Esophagus squamous epithelium (tissue), 5 donors: ENCODE measurements at regions not wholly inside any gene's neighbourhood (a gene's known extent, or its start where the extent isn't known, plus 50 kb on each side); places are given as distances from the start of the nearest gene placed in this dataset.

ENCODE experiments used
- DNase-seq: peaks from one replicate; lab custom pipeline; 2025; lab: John Stamatoyannopoulos, UW
- H3K27ac ChIP-seq, 4 donors: fragments of 200-600 bp; sonication (generic); one replicate each; pipeline ENCODE4 v1.5.1; 2016 to 2019; ENCODE audit warnings: mild to moderate bottlenecking in 1 of 4
- H3K27me3 ChIP-seq, 4 donors: fragments of 200-600 bp; sonication (generic); 1 replicate in 3 of 4; 2 replicates in 1 of 4; pipeline versions ENCODE4 v1.5.1 to v1.6.0; 2017 to 2021; ENCODE audit warnings: antibody characterized with exemption in 1 of 4
- H3K36me3 ChIP-seq, 3 donors: fragments of 200-600 bp; sonication (generic); one replicate each; pipeline ENCODE4 v1.5.1; 2016 to 2019
- H3K4me1 ChIP-seq, 3 donors: fragments of 200-600 bp; sonication (generic); one replicate each; pipeline ENCODE4 v1.5.1; 2017 to 2019
- H3K4me3 ChIP-seq, 4 donors: fragments of 200-600 bp; sonication (generic); 1 replicate in 3 of 4; 2 replicates in 1 of 4; pipeline ENCODE4 v1.5.1; 2016 to 2019; ENCODE audit warnings: mild to moderate bottlenecking in 2 of 4, moderate library complexity in 1 of 4
- H3K9me3 ChIP-seq, 3 donors: fragments of 200-600 bp; sonication (generic); one replicate each; pipeline ENCODE4 v1.5.1; 2016 to 2019
- POLR2A ChIP-seq, 4 donors: fragments of 450-650 bp; IDR thresholded peaks; one replicate each; pipeline ENCODE4 v1.6.1; 2017; ENCODE audit warnings: antibody characterized with exemption in 4 of 4, mild to moderate bottlenecking in 4 of 4, moderate library complexity in 3 of 4
- WGBS, 2 donors: methylation state at CpG; one replicate each; pipeline ENCODE4 v1.1.5; 2018; 5-methylcytosine and 5-hydroxymethylcytosine counted together
- intact Hi-C: fragments of 100-400 bp; cut with DNase I; formaldehyde crosslinking; loops from one replicate; pipeline ENCODE4 v1.15.0; 2022
- TF ChIP-seq, protein P1 (sequence below), 6 experiments: fragments of 450-650 bp in 4 of 6; fragments of 200-600 bp in 2 of 6; sonication (generic) in 2 of 6; IDR thresholded peaks; one replicate each; pipeline ENCODE4 v1.5.1; 2016 to 2019; ENCODE audit warnings: antibody characterized with exemption in 6 of 6, mild to moderate bottlenecking in 4 of 6, moderate library complexity in 4 of 6
- donor health status: DM: yes; HTN: yes; CAD: no.

DNA sequence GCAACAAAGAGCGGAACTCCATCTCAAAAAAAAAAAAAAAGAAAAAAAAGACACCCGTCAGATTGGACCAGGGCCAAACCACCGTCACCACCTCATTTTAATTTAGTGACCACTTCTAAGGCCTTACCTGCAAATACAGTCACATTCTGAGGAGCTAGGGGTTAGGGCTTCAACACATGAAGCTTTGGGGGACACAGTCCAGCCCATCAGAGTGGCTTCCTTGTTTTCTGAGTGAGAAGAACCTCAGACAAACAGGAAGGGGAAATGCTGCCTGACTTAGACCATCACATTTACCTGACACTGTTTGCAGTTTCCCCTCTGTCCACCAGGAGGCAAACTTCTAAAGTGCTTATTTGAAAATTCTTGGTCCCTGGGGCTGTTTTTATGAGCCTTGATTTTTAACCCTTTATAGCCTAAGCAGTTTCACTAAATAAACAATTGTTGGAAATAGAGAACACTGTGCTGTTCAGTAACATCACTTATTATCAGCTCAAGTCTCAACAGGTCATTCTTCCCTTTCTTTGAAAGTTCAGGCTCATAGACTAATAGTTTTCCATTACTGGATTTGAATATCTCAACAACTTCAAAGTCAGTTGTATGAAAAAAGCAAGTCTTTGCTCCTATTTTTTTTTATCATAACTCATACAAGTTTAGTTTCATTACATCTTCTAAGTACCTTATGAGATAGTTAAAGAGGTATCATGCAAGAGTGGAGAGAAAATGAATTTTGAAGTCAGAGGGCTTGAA, 74.9 kb upstream of the WASF3 start:
- H3K4me3 ChIP-seq: peak overlapping the region in 1 of 4 donors; percentile 54
- intact Hi-C loops: no loop called here

DNA sequence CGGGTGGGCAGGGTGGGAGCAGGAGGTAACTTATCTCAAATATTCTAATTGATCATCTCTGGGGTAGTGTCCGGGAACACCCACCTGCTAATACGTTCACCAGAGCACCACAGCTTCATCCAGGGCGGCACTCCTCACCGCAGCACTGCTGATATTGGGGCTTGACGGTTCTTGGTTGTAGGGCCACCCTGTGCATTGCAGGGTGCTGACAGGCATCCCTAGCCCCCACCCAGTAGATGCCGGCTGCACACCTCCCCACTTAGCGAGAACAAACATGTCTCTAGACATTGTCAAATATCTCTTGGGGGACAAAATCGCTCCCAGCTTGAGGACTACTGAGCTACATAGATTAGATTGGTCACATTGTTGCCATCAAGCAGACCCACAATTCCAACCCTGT, 73.9 kb upstream of the WASF3 start:
- Histone ChIP-seq H3K36me3 (no peaks in the 10 kb centered on the region), H3K4me1 (peaks cover 0 to 17% (median 0%) of the 10 kb centered on the region in 3 donors), H3K27ac (no peak overlapping the region), H3K27me3 (no peaks in the 10 kb centered on the region), H3K9me3 (no peaks in the 10 kb centered on the region), H3K4me3 (no peak overlapping the region)
- 86 to 87% methylated on average over 2 to 6 of the region's 9 CpGs for WGBS, 2 donors
- no peak for DNase-seq
- TF ChIP-seq, protein P1, sequence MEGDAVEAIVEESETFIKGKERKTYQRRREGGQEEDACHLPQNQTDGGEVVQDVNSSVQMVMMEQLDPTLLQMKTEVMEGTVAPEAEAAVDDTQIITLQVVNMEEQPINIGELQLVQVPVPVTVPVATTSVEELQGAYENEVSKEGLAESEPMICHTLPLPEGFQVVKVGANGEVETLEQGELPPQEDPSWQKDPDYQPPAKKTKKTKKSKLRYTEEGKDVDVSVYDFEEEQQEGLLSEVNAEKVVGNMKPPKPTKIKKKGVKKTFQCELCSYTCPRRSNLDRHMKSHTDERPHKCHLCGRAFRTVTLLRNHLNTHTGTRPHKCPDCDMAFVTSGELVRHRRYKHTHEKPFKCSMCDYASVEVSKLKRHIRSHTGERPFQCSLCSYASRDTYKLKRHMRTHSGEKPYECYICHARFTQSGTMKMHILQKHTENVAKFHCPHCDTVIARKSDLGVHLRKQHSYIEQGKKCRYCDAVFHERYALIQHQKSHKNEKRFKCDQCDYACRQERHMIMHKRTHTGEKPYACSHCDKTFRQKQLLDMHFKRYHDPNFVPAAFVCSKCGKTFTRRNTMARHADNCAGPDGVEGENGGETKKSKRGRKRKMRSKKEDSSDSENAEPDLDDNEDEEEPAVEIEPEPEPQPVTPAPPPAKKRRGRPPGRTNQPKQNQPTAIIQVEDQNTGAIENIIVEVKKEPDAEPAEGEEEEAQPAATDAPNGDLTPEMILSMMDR (IDR thresholded peaks at IDR 0.05): no peak
- intact Hi-C loops: no loop called here

More for the DNA sequence above, 74.9 kb upstream of the WASF3 start:
- TF ChIP-seq, protein P1 (IDR thresholded peaks at IDR 0.05): peak; percentile 68 to 88 (median 80)
- TF ChIP-seq POLR2A (IDR thresholded peaks at IDR 0.05): no peak
- WGBS, 2 donors: 7 to 26% methylated on average over 3 of the region's 3 CpGs
- H3K27me3 ChIP-seq: no peaks in the 10 kb centered on the region
- H3K36me3 ChIP-seq: no peaks in the 10 kb centered on the region
- no peak for DNase-seq
- no peaks in the 10 kb centered on the region for H3K9me3 ChIP-seq
- peaks cover 0 to 17% (median 0%) of the 10 kb centered on the region in 3 donors for H3K4me1 ChIP-seq
- no peak overlapping the region for H3K27ac ChIP-seq

DNA sequence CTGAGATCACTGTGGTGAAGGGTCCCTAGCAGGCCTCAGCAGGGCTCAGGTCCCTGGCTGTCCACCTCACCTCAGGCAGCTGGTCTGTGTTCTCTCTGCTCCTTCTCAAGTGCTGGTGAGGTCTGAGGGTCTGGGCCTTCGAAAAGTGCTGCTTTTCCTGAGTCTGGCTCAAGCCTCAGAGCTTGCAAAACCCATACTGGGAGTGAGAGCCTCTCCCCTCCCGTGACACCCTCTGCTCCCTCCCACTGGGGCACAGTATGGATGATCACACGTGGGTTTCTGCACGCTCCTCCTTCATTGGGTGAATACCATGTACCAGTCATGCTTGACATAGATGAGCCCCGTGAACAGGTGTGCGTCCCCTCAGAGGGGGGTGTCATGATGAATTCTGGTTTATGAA, 73.3 kb upstream of the WASF3 start:
- Histone ChIP-seq H3K9me3 (no peaks in the 10 kb centered on the region), H3K27ac (no peak overlapping the region), H3K36me3 (no peaks in the 10 kb centered on the region), H3K27me3 (no peaks in the 10 kb centered on the region), H3K4me1 (peaks cover 0 to 17% (median 0%) of the 10 kb centered on the region in 3 donors), H3K4me3 (no peak overlapping the region)
- intact Hi-C loops: no loop called here
- 30 to 68% methylated on average over 1 to 5 of the region's 6 CpGs for WGBS, 2 donors
- TF ChIP-seq POLR2A (IDR thresholded peaks at IDR 0.05): no peak
- TF ChIP-seq, protein P1 (IDR thresholded peaks at IDR 0.05): no peak
- no peak for DNase-seq

DNA sequence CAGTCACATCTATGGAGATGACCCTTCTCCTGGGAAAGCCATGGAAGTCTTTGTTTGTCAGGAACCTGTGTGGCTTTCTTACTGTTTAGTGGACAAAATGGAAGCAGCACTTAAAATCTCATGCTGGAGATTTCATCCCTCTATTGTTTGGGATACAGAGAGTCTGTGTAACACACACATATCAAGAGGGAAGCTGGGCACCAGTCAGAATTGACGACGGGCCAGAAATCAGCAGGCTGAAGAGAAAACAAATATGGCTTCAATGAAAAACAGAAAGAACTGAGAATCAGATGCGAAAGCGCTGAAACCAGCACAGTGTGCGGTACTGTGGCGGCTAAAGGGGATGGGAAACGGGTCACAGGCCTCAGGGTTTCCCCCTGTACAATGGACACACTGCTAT, 72.2 kb upstream of the WASF3 start:
- H3K4me3 ChIP-seq: no peak overlapping the region
- peaks cover 0 to 17% (median 0%) of the 10 kb centered on the region in 3 donors for H3K4me1 ChIP-seq
- H3K36me3 ChIP-seq: no peaks in the 10 kb centered on the region
- H3K27me3 ChIP-seq: no peaks in the 10 kb centered on the region
- WGBS, 2 donors: 77 to 83% methylated on average over 7 of the region's 7 CpGs
- intact Hi-C loops: loop anchor here (5.0 kb wide), 1 partner anchor 212 kb away; no protein-coding TSS in a partner anchor
- DNase-seq: no peak
- H3K27ac ChIP-seq: peak overlapping the region in 2 of 4 donors; percentile 55 to 65
- TF ChIP-seq, protein P1 (IDR thresholded peaks at IDR 0.05): no peak
- no peak for TF ChIP-seq POLR2A (IDR thresholded peaks at IDR 0.05)
- no peaks in the 10 kb centered on the region for H3K9me3 ChIP-seq

DNA sequence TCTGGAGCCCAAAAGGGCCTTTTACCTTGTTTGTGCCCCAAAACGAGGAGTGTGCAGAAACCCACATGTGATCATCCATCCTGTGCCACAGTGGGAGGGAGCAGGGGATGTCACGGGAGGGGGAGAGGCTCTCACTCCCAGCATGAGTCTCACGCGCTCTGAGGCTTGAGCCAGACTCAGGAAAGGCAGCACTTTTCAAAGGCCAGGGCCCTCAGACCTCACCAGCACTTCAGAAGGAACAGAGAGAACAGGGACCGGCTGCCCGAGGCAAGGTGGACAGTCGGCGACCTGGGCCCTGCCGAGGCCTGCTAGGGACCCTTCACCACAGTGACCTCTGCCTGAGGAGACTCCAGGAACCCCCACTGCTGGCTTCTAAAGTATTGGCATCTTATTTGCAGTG, 71.7 kb upstream of the WASF3 start:
- Histone ChIP-seq H3K27ac (peak overlapping the region in 3 of 4 donors; percentile 14 to 65 (median 55)), H3K4me3 (no peak overlapping the region), H3K27me3 (no peaks in the 10 kb centered on the region), H3K4me1 (peaks cover 0 to 17% (median 0%) of the 10 kb centered on the region in 3 donors), H3K9me3 (no peaks in the 10 kb centered on the region), H3K36me3 (no peaks in the 10 kb centered on the region)
- no peak for DNase-seq
- intact Hi-C loops: loop anchor here (5.0 kb wide), 1 partner anchor 212 kb away; no protein-coding TSS in a partner anchor
- TF ChIP-seq, protein P1 (IDR thresholded peaks at IDR 0.05): no peak
- no peak for TF ChIP-seq POLR2A (IDR thresholded peaks at IDR 0.05)
- 28 to 49% methylated on average over 3 to 5 of the region's 9 CpGs for WGBS, 2 donors
